Activated CD4-positive, alpha-beta memory T cell treated with anti-CD3 and anti-CD28 coated beads for 36 hours (primary cell): ENCODE measurements at regions not wholly inside any gene's neighbourhood (a gene's known extent, or its start where the extent isn't known, plus 50 kb on each side); places are given as distances from the start of the nearest gene placed in this dataset.

Experiments
- CTCF ChIA-PET: fragments of 350-600 bp; sonication (Branson Sonifier 250); formaldehyde crosslinking; loops from one replicate; lab custom pipeline; 2021; ENCODE audit warnings: antibody characterized with exemption, inconsistent platforms; lab: Charles Lee
- POLR2A ChIA-PET: fragments of 350-600 bp; sonication (Branson Sonifier 250); formaldehyde crosslinking; loops from one replicate; lab custom pipeline; 2021; ENCODE audit warnings: antibody characterized with exemption; lab: Charles Lee
- DNase-seq: peaks from one replicate; pipeline ENCODE4 v3.0.0-alpha.2; 2020
- H3K27ac Mint-ChIP-seq: one replicate; pipeline ENCODE4 v1.8.0; 2021; ENCODE audit warnings: mixed read lengths
- H3K27me3 Mint-ChIP-seq: one replicate; pipeline ENCODE4 v1.8.0; 2021; ENCODE audit warnings: mixed read lengths
- H3K36me3 Mint-ChIP-seq: one replicate; pipeline ENCODE4 v1.8.0; 2021; ENCODE audit warnings: mixed read lengths
- H3K4me1 Mint-ChIP-seq: one replicate; pipeline ENCODE4 v1.8.0; 2021; ENCODE audit warnings: low read depth, mixed read lengths
- H3K4me3 Mint-ChIP-seq: one replicate; pipeline ENCODE4 v1.8.0; 2021; ENCODE audit warnings: mild to moderate bottlenecking, mixed read lengths
- H3K9me3 Mint-ChIP-seq: one replicate; pipeline ENCODE4 v1.8.0; 2021; ENCODE audit warnings: mixed read lengths
- intact Hi-C: fragments of 100-400 bp; cut with micrococcal nuclease; formaldehyde crosslinking; loops from one replicate; pipeline ENCODE4 v1.15.1; 2023

DNA sequence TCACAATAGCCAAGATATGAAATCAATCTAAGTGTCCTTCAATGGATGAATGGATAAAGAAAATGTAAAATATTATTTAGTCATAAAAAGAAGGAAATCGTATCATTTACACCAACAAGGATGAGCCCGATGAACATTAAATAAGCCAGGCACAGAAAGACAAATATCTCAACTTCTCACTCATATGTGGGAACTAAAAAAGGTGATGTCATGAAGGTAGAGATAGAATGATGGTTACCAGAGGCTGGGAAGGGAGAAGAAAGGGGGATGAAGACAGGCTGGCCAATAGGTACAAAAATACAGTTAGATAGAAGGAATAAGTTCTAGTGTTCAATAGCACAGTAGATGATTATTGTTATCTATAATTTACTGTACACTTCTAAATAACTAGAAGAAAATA lies 94.9 kb upstream of the RAP1B start:
- CTCF ChIA-PET: no interaction called here
- Mint-ChIP-seq H3K27me3 (no peaks in the 10 kb centered on the region), H3K27ac (no peak overlapping the region), H3K9me3 (no peaks in the 10 kb centered on the region), H3K4me3 (no peak overlapping the region), H3K4me1 (no peaks in the 10 kb centered on the region), H3K36me3 (no peaks in the 10 kb centered on the region)
- POLR2A ChIA-PET: no interaction called here
- DNase-seq: no peak
- intact Hi-C loops: no loop called here

DNA sequence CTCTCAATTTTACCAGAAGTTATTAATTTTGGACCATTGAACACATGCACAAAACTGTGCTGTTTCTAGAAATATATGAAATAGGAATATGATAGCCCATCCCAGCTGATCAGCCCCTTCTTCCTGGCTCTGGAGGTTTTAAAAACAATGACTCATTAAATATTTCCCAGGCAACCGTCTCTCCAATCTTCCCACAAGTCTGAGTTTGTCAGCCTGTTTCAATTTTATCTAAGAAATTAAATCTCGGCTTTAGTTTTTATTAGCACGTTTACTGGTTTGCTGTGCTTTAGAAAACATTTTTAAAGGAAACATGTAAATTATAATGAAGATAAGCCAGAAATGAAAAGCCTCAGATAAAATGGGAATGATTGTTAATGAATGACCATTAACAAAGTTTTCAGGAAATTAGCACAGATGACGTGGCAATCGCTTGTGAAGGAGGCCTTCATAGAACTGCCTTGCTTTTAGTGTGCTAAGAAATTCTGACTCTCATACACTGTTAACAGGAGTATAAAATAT lies 89.3 kb upstream of the RAP1B start:
- Mint-ChIP-seq H3K27ac (no peak overlapping the region), H3K36me3 (no peaks in the 10 kb centered on the region), H3K27me3 (no peaks in the 10 kb centered on the region), H3K4me1 (no peaks in the 10 kb centered on the region), H3K9me3 (no peaks in the 10 kb centered on the region), H3K4me3 (no peak overlapping the region)
- DNase-seq: no peak
- intact Hi-C loops: no loop called here
- ChIA-PET CTCF (no interaction called here), POLR2A (no interaction called here)

DNA sequence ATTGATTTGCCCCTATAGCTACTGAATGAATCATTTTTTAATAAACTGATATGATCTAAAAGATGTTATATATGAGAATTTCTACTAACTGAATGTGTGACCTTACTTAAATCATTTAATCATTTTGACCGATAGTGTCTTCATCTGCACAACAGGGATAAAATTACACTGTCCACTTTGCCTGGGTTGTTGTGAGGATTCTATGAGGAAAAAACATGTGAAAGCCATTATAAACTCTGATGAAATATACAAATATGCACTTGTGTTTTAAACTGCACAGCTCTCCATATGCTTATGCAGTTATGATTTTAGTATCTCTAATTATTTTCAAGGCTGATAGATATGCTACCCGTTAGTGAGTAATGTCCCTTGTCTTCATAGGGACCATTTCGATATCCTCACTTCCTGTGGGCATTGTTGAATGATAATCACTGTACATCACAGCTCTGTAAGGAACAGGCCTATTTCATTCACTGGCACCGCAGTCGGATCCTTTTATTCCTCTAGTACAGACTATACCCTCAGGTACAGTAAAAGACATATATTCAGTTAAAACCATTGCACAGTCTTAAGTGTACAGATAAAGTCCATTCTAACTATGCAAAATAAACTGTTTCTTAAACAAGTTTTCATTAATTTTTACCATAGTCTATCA lies 88.7 kb upstream of the RAP1B start:
- no peaks in the 10 kb centered on the region for H3K27me3 Mint-ChIP-seq
- no peaks in the 10 kb centered on the region for H3K4me1 Mint-ChIP-seq
- DNase-seq: no peak
- ChIA-PET CTCF (no interaction called here), POLR2A (no interaction called here)
- no peak overlapping the region for H3K4me3 Mint-ChIP-seq
- no peaks in the 10 kb centered on the region for H3K36me3 Mint-ChIP-seq
- no peak overlapping the region for H3K27ac Mint-ChIP-seq
- H3K9me3 Mint-ChIP-seq: no peaks in the 10 kb centered on the region
- intact Hi-C loops: no loop called here

DNA sequence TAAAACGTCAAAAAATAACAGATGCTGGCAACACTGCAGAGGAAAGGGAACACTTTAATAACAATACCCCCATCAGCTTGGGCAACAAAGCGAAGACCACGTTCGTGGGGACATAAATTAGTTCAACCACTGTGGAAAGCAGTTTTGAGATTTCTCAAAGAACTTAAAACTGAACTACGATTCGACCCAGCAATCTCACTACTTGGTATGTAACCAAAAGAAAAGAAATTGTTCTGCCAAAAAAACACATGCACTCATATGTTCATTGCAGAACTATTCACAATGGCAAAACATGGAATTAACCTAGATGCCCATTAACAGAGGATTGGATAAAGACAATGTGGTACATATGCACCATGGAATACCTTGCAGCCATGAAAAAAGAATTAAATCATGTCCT lies 81.2 kb upstream of the RAP1B start:
- peaks cover 3% of the 10 kb centered on the region for H3K27me3 Mint-ChIP-seq
- H3K4me3 Mint-ChIP-seq: no peak overlapping the region
- H3K4me1 Mint-ChIP-seq: peaks cover 7% of the 10 kb centered on the region
- H3K27ac Mint-ChIP-seq: no peak overlapping the region
- CTCF ChIA-PET: no interaction called here
- intact Hi-C loops: no loop called here
- peaks cover 4% of the 10 kb centered on the region for H3K9me3 Mint-ChIP-seq
- H3K36me3 Mint-ChIP-seq: no peaks in the 10 kb centered on the region
- POLR2A ChIA-PET: no interaction called here
- no peak for DNase-seq

DNA sequence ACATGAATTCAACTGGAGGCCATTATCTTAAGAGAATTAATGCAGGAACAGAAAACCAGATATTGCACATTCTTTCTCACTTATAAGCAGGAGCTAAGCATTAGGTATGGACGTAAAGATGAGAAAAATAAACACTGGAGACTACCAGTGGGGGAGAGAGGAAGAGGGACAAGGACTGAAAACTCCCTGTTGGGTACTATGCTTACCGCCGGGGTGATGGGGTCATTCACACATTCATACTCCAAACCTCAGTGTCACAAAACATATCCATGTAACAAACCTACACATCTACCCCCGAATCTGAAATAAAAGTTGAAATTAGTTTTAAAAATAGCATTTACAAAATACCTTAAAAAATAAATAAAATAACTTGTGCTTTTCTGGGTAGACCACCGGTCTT lies 80.8 kb upstream of the RAP1B start:
- ChIA-PET CTCF (no interaction called here), POLR2A (no interaction called here)
- Mint-ChIP-seq H3K4me1 (peaks cover 7% of the 10 kb centered on the region), H3K27ac (no peak overlapping the region), H3K36me3 (no peaks in the 10 kb centered on the region), H3K27me3 (peaks cover 3% of the 10 kb centered on the region), H3K9me3 (peaks cover 4% of the 10 kb centered on the region), H3K4me3 (no peak overlapping the region)
- no peak for DNase-seq
- intact Hi-C loops: no loop called here

DNA sequence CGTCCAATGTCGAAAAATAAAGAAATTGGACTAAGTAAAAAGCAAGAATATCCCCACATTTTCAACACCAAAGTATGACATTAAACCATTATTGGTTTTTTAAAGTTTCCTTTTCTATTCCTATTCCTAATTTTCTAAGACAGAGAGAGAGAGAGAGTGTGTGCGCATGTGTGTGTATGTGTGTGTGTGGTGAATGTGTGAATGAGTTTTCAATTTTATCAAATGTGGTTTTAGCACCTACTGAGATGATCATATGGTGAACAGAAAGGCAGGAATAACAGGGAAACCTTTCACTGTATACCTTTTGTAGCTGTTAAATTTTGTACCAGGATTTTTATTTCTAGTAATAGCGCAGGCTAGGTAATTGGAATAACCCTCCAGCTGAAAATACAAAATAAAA lies 80.4 kb upstream of the RAP1B start:
- ChIA-PET CTCF (no interaction called here), POLR2A (no interaction called here)
- H3K36me3 Mint-ChIP-seq: no peaks in the 10 kb centered on the region
- H3K4me3 Mint-ChIP-seq: no peak overlapping the region
- H3K9me3 Mint-ChIP-seq: peaks cover 4% of the 10 kb centered on the region
- peaks cover 7% of the 10 kb centered on the region for H3K4me1 Mint-ChIP-seq
- intact Hi-C loops: no loop called here
- DNase-seq: no peak
- peaks cover 3% of the 10 kb centered on the region for H3K27me3 Mint-ChIP-seq
- no peak overlapping the region for H3K27ac Mint-ChIP-seq

DNA sequence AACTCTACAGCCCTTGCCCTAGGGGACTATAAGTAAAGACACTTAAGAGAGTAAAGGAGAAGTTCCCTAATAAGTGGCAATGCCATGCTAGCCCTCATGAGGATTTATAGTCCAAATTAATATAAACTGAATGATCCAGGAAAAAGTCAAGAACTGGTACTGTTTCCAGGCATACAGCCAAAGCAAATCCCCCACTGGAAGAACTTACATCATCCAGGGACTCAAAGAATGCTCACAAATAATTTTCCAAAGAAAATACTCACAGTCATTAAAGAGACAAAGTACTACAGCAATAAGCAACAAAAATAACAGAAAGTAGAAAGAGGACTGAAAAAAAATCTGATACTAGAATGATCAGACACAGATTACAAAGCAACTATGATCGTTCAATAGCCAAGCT lies 79.7 kb upstream of the RAP1B start:
- no peak overlapping the region for H3K4me3 Mint-ChIP-seq
- no peaks in the 10 kb centered on the region for H3K36me3 Mint-ChIP-seq
- H3K27me3 Mint-ChIP-seq: peaks cover 3% of the 10 kb centered on the region
- no peak overlapping the region for H3K27ac Mint-ChIP-seq
- ChIA-PET CTCF (no interaction called here), POLR2A (no interaction called here)
- peaks cover 7% of the 10 kb centered on the region for H3K4me1 Mint-ChIP-seq
- DNase-seq: no peak
- H3K9me3 Mint-ChIP-seq: peaks cover 4% of the 10 kb centered on the region
- intact Hi-C loops: no loop called here

DNA sequence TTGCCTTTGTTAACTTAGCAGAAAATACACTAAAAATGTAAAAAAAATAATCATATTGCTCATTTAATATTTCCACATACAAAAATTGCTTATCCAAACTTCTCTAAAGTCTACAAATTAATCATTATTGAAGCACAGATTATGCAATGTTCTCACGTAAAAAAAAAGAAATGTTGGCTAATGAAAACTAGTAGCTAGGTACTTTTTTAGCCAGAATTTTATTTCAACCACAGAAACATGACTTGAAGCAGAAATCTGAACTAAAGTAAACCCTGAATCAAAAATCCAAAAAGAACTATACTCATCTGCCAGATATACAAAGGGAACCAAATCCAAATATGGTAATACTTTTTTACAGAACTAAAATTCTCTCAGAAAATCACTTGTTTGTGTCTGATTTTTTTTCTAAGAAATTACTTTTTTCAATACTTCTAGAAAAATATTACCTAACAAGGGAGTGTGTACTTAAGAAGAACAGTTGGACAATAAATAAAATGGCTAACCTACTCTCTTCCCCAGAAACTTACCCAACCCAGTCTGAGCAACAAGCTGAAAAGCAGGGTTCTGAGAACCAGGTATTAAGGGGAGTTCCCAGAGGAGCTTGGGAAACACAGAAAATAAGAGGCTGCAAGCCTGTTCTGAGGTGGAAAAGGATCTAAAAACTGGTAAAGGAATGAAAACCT lies 78.4 kb upstream of the RAP1B start:
- H3K27me3 Mint-ChIP-seq: peaks cover 3% of the 10 kb centered on the region
- intact Hi-C loops: no loop called here
- POLR2A ChIA-PET: no interaction called here
- CTCF ChIA-PET: interaction anchor here (1.2 kb wide), 1 partner anchor 199 kb away, joined by 5 read pairs; no protein-coding TSS in a partner anchor
- H3K36me3 Mint-ChIP-seq: no peaks in the 10 kb centered on the region
- H3K27ac Mint-ChIP-seq: no peak overlapping the region
- peaks cover 2% of the 10 kb centered on the region for H3K9me3 Mint-ChIP-seq
- peaks cover 15% of the 10 kb centered on the region for H3K4me1 Mint-ChIP-seq
- H3K4me3 Mint-ChIP-seq: no peak overlapping the region
- DNase-seq: no peak

DNA sequence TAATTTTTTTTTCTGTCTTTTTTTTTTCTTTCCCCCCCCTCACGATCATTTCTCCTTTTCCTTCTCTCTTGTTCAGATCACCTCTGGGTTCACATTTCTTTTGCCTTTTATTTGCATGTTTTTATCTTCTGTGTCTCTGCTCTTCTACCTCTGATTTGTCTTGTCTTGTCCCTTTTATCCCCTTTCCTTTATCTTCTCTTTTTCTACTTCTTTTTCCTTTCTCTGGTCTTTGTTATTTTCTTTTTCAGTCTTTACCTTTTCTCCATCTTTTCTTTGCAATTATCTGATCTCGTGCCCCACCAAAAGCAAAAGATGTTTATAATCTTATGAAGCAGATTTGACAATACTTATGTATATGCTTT lies 77.8 kb upstream of the RAP1B start:
- no peaks in the 10 kb centered on the region for H3K36me3 Mint-ChIP-seq
- intact Hi-C loops: no loop called here
- no peak overlapping the region for H3K4me3 Mint-ChIP-seq
- peaks cover 16% of the 10 kb centered on the region for H3K4me1 Mint-ChIP-seq
- peaks cover 3% of the 10 kb centered on the region for H3K27me3 Mint-ChIP-seq
- H3K27ac Mint-ChIP-seq: no peak overlapping the region
- no peaks in the 10 kb centered on the region for H3K9me3 Mint-ChIP-seq
- CTCF ChIA-PET: interaction anchor here (1.2 kb wide), 1 partner anchor 199 kb away, joined by 5 read pairs; no protein-coding TSS in a partner anchor
- POLR2A ChIA-PET: no interaction called here
- DNase-seq: no peak

DNA sequence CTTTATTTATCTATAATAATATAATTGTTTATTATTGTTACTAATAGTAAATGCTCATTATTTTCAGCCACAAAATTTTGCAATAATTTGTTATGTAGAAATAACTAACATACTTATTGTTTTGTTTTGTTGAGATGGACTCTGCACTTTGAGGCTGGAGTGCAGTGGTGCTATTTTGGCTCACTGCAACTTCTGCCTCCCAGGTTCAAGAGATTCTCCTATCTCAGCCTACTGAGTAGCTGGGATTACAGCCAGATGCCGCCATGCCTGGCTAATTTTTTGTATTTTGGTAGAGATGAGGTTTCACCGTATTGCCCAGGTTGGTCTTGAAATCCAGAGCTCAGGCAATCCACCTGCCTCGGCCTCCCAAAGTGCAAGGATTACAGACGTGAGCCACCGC lies 76.6 kb upstream of the RAP1B start:
- Mint-ChIP-seq H3K27me3 (peaks cover 3% of the 10 kb centered on the region), H3K9me3 (no peaks in the 10 kb centered on the region), H3K27ac (no peak overlapping the region), H3K36me3 (no peaks in the 10 kb centered on the region), H3K4me1 (peaks cover 28% of the 10 kb centered on the region), H3K4me3 (no peak overlapping the region)
- DNase-seq: no peak
- ChIA-PET POLR2A (no interaction called here), CTCF (no interaction called here)
- intact Hi-C loops: no loop called here

DNA sequence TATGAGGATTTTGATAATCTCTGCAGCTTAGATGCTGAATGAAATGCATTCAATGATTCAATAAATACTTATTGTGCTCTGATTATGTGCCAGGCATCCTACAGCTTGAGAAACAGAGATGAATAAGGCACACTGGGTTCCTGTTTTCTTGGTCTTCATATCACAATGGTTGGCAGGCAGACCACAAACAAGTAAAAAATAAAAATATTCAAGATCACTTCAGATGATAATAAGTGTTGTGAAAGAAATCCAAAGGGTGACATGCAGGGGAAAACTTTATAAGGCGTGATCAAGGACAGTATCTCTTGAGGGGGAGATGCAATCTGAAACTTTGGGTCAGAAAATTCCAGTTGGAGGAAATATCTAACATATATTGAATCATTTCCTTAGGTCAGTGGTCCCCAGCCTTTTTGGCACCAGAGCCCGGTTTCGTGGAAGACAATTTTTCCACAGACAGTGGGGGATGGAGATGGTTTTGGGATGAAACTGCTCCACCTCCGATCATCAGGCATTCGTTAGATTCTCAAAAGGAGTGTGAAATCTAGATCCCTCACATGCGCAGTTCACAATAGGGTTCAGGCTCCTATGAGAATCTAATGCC lies 73.7 kb upstream of the RAP1B start:
- intact Hi-C loops: no loop called here
- H3K4me1 Mint-ChIP-seq: peaks cover 48% of the 10 kb centered on the region
- no peak for DNase-seq
- H3K4me3 Mint-ChIP-seq: no peak overlapping the region
- H3K27ac Mint-ChIP-seq: no peak overlapping the region
- no peaks in the 10 kb centered on the region for H3K36me3 Mint-ChIP-seq
- CTCF ChIA-PET: no interaction called here
- no peaks in the 10 kb centered on the region for H3K27me3 Mint-ChIP-seq
- POLR2A ChIA-PET: no interaction called here
- peaks cover 4% of the 10 kb centered on the region for H3K9me3 Mint-ChIP-seq

DNA sequence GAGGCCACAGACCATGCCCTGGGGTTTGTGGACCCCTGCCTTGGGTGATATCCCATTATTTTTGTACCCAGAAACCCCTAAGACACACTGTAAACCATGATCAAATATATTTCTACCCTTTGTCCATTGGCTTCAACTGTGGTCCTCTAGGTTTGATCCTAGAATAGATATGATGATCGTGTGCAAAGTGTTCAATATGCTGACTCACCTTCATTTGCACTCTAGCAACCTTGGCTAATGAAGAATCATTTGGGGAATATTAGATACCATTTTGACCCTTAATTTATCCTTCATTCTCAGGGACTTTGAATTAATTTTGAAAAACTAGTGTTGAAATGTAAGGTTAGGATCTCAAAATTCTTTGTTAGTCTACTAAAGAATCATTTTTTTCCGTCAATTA lies 73.1 kb upstream of the RAP1B start:
- intact Hi-C loops: no loop called here
- Mint-ChIP-seq H3K36me3 (no peaks in the 10 kb centered on the region), H3K4me3 (no peak overlapping the region), H3K4me1 (peaks cover 45% of the 10 kb centered on the region), H3K9me3 (peaks cover 4% of the 10 kb centered on the region), H3K27me3 (no peaks in the 10 kb centered on the region), H3K27ac (no peak overlapping the region)
- CTCF ChIA-PET: no interaction called here
- POLR2A ChIA-PET: no interaction called here
- no peak for DNase-seq
